GM12878 (cell line): ENCODE measurements at regions not wholly inside any gene's neighbourhood (a gene's known extent, or its start where the extent isn't known, plus 50 kb on each side); places are given as distances from the start of the nearest gene placed in this dataset.

Experiments
- ATAC-seq: fragments of 200-7000 bp; cut with Tn5 transposase; 3 replicates; pipeline ENCODE4 v1.9.1; 2020; ENCODE audit warnings: mild to moderate bottlenecking, moderate library complexity
- BruUV-seq: library from RNA; stranded (reverse); fragments of 400-500 nt; replicated peaks from 2 replicates; lab custom pipeline; 2021; lab: Mats Ljungman, UMichigan
- CTCF ChIA-PET: fragments of 300-600 bp; sonication (Branson Sonifier 250); formaldehyde crosslinking; extraction: SDS; loops from one replicate; lab custom pipeline; 2021; ENCODE audit warnings: inconsistent platforms; lab: Yijun Ruan, JAX
- POLR2A ChIA-PET: fragments of 350-600 bp; formaldehyde crosslinking; extraction: SDS; loops from one replicate; lab custom pipeline; 2021; ENCODE audit warnings: inconsistent platforms; lab: Charles Lee
- RAD21 ChIA-PET: fragments of 300-600 bp; sonication (Branson Sonifier 250); formaldehyde crosslinking; loops from one replicate; lab custom pipeline; 2023; ENCODE audit warnings: antibody characterized with exemption; ENCODE audit not compliant: unreplicated experiment; lab: Charles Lee
- SMC1A ChIA-PET: fragments of 300-600 bp; sonication (Branson Sonifier 250); formaldehyde crosslinking; loops from one replicate; lab custom pipeline; 2023; ENCODE audit not compliant: unreplicated experiment, uncharacterized antibody; lab: Charles Lee
- DNase-seq: peaks from one replicate; pipeline ENCODE4 v3.0.0-alpha.2; 2011; ENCODE audit warnings: low read depth, low spot score
- FAIRE-seq: peaks from 3 replicates; lab custom pipeline; 2011; peaks lifted over from hg19 to GRCh38; lab: Jason Lieb, UNC
- H2AFZ ChIP-seq: 2 replicates; pipeline ENCODE4 v1.6.0; 2011; ENCODE audit warnings: low read depth, low read length, control low read depth; ENCODE audit not compliant: control insufficient read depth
- H3K27ac ChIP-seq: 2 replicates; pipeline ENCODE4 v1.5.1; 2011; ENCODE audit warnings: control low read depth; ENCODE audit not compliant: control insufficient read depth, insufficient read depth
- H3K27me3 ChIP-seq, 2 experiments: replicated peaks in 1 of 2; 2 replicates each; pipeline versions ENCODE4 v1.6.0 to v1.6.1; 2011; ENCODE audit warnings: low read length in 1 of 2; ENCODE audit not compliant: control insufficient read depth in 2 of 2, insufficient read depth in 2 of 2
- H3K36me3 ChIP-seq, 2 experiments: 2 replicates each; pipeline ENCODE4 v1.5.1; 2011; ENCODE audit warnings: low read length in 1 of 2; ENCODE audit not compliant: control insufficient read depth in 2 of 2, insufficient read depth in 2 of 2
- H3K4me1 ChIP-seq: 2 replicates; pipeline ENCODE4 v1.6.1; 2011; ENCODE audit warnings: mild to moderate bottlenecking, low read length, moderate library complexity, mixed read lengths; ENCODE audit not compliant: control insufficient read depth, insufficient read depth
- H3K4me2 ChIP-seq: 2 replicates; pipeline ENCODE4 v1.6.0; 2011; ENCODE audit warnings: control low read depth; ENCODE audit not compliant: control insufficient read depth, insufficient read depth
- H3K4me3 ChIP-seq: fragments of 200-600 bp; sonication (generic); 2 replicates; pipeline ENCODE4 v1.5.1; 2016
- H3K79me2 ChIP-seq: 2 replicates; pipeline ENCODE4 v1.6.0; 2011; ENCODE audit warnings: low read length; ENCODE audit not compliant: control insufficient read depth, insufficient read depth
- H3K9ac ChIP-seq: 2 replicates; pipeline ENCODE4 v1.8.0; 2011; ENCODE audit warnings: low read length, control low read depth, mixed read lengths; ENCODE audit not compliant: control insufficient read depth, insufficient read depth
- H3K9me3 ChIP-seq: replicated peaks from 3 replicates; pipeline ENCODE4 v1.5.1; 2011; ENCODE audit warnings: mild to moderate bottlenecking, low read length; ENCODE audit not compliant: control insufficient read depth, insufficient read depth
- H4K20me1 ChIP-seq: 2 replicates; pipeline ENCODE4 v1.6.0; 2011; ENCODE audit not compliant: control insufficient read depth, insufficient read depth
- ATF2 ChIP-seq: IDR thresholded peaks from 2 replicates; pipeline ENCODE4 v1.6.1; 2012; ENCODE audit warnings: low read length, inconsistent platforms
- BRCA1 ChIP-seq: IDR thresholded peaks from 2 replicates; pipeline ENCODE4 v1.6.1; 2011; ENCODE audit warnings: low read depth, low read length, improper control_type of control experiment
- CBX3 ChIP-seq: fragments of 200-600 bp; sonication (generic); IDR thresholded peaks from 2 replicates; pipeline ENCODE4 v1.6.1; 2016; ENCODE audit warnings: low read depth, borderline replicate concordance
- EP300 ChIP-seq, 2 experiments: fragments of 150-350 bp in 1 of 2; IDR thresholded peaks; 2 replicates each; pipeline ENCODE4 v1.6.1; 2011 to 2012; ENCODE audit warnings: low read depth in 2 of 2, low read length in 2 of 2, borderline replicate concordance in 1 of 2, improper control_type of control experiment in 1 of 2, inconsistent platforms in 1 of 2; ENCODE audit not compliant: control insufficient read depth in 1 of 2
- GABPA ChIP-seq: IDR thresholded peaks from 2 replicates; pipeline ENCODE4 v1.6.1; 2014; ENCODE audit warnings: antibody characterized with exemption, low read depth, mild to moderate bottlenecking, inconsistent platforms
- IKZF2 ChIP-seq, 2 experiments: fragments of 450-650 bp; IDR thresholded peaks; 2 replicates each; pipeline ENCODE4 v1.6.1; 2017; ENCODE audit warnings: mild to moderate bottlenecking in 2 of 2, moderate library complexity in 2 of 2
- JUND ChIP-seq: IDR thresholded peaks from 2 replicates; pipeline ENCODE4 v1.6.1; 2012; ENCODE audit warnings: low read depth, mild to moderate bottlenecking, low read length, improper control_type of control experiment, moderate library complexity
- KAT2A ChIP-seq: conservative IDR thresholded peaks from 2 replicates; pipeline ENCODE4 v1.6.1; 2011; ENCODE audit warnings: low read depth, low read length; ENCODE audit not compliant: control insufficient read depth
- MLLT1 ChIP-seq: fragments of 450-650 bp; IDR thresholded peaks from 2 replicates; pipeline ENCODE4 v1.6.1; 2016; ENCODE audit warnings: mild to moderate bottlenecking
- POLR2A ChIP-seq: IDR thresholded peaks from 2 replicates; pipeline ENCODE4 v1.6.1; 2011; ENCODE audit warnings: low read depth, mild to moderate bottlenecking, low read length
- RB1 ChIP-seq: fragments of 450-650 bp; formaldehyde crosslinking; IDR thresholded peaks from 2 replicates; pipeline ENCODE4 v1.6.1; 2017; ENCODE audit warnings: mild to moderate bottlenecking, borderline replicate concordance
- RELA ChIP-seq: fragments of 450-650 bp; IDR thresholded peaks from 2 replicates; pipeline ENCODE4 v1.8.0; 2014; ENCODE audit warnings: borderline replicate concordance; ENCODE audit not compliant: partially characterized antibody
- SMAD1 ChIP-seq: fragments of 450-650 bp; IDR thresholded peaks from 2 replicates; pipeline ENCODE4 v1.6.1; 2018; ENCODE audit warnings: mild to moderate bottlenecking, low read depth; ENCODE audit not compliant: partially characterized antibody
- SREBF2 ChIP-seq: IDR thresholded peaks from 2 replicates; pipeline ENCODE4 v1.6.1; 2012; ENCODE audit warnings: mild to moderate bottlenecking, low read length
- SRF ChIP-seq, 2 experiments: IDR thresholded peaks; 2 replicates each; pipeline ENCODE4 v1.6.1; 2011; ENCODE audit warnings: low read depth in 2 of 2, low read length in 2 of 2, mild to moderate bottlenecking in 1 of 2, moderate library complexity in 1 of 2
- ZNF207 ChIP-seq: fragments of 450-650 bp; IDR thresholded peaks from 2 replicates; pipeline ENCODE4 v1.6.1; 2014; ENCODE audit warnings: antibody characterized with exemption, mild to moderate bottlenecking, borderline replicate concordance
- ZNF24 ChIP-seq: fragments of 450-650 bp; IDR thresholded peaks from 2 replicates; pipeline ENCODE4 v1.6.1; 2017; ENCODE audit warnings: antibody characterized with exemption, mild to moderate bottlenecking
- WGBS: methylation state at CpG from one replicate; pipeline ENCODE4 v1.1.6; 2016; ENCODE audit warnings: low lambda C conversion rate; ENCODE audit not compliant: insufficient replicate concordance, insufficient coverage; ENCODE audit errors: missing lambda C conversion rate; 5-methylcytosine and 5-hydroxymethylcytosine counted together
- in situ Hi-C: fragments of 300-500 bp; cut with MboI; formaldehyde crosslinking; loops from 9 replicates; pipeline ENCODE4 v1.14.3; 2018; ENCODE audit warnings: mixed read lengths
- intact Hi-C: fragments of 100-400 bp; cut with micrococcal nuclease; formaldehyde crosslinking; loops from one replicate; pipeline ENCODE4 v1.14.2; 2022; ENCODE audit not compliant: unreplicated experiment

GRCh38 chr17:27982688-27983087, 59.8 kb upstream of the NLK start:
- Histone ChIP-seq H3K36me3 (no peaks in the 10 kb centered on the region), H4K20me1 (no peaks in the 10 kb centered on the region), H3K27ac (no peak overlapping the region), H3K9me3 (no peaks in the 10 kb centered on the region), H3K4me3 (no peak overlapping the region), H3K4me2 (no peak overlapping the region), H3K9ac (no peak overlapping the region), H3K4me1 (peaks cover 16% of the 10 kb centered on the region), H3K27me3 (no peaks in the 10 kb centered on the region; a peak in 1 of 4 replicates), H2AFZ (no peak overlapping the region), H3K79me2 (no peaks in the 10 kb centered on the region)
- ChIA-PET CTCF (interaction anchor here (0.9 to 1.3 kb wide), 4 partner anchors 8 to 175 kb away, joined by 3 to 5 read pairs (median 3); no protein-coding TSS in a partner anchor), RAD21 (interaction anchor here (0.7 to 1.7 kb wide), 3 partner anchors 39 to 328 kb away, joined by 3 read pairs; no protein-coding TSS in a partner anchor), POLR2A (no interaction called here), SMC1A (interaction anchor here (0.7 to 1.6 kb wide), 6 partner anchors 10 to 205 kb away, joined by 3 to 4 read pairs (median 4); no protein-coding TSS in a partner anchor)
- ATAC-seq, result no peak
- in situ Hi-C loops, result no loop called here
- intact Hi-C loops, result no loop called here
- FAIRE-seq, result no peak
- TF ChIP-seq RB1 (no peak), CBX3 (no peak), KAT2A (no peak), POLR2A (no peak), ZNF24 (no peak), GABPA (no peak)
- no peak for DNase-seq
- 70% methylated on average over 2 of the region's 2 CpGs for WGBS
- no TSS peak for BruUV-seq

- Histone ChIP-seq H3K27me3 (no peaks in the 10 kb centered on the region; a peak in 1 of 4 replicates), H3K4me3 (no peak overlapping the region), H3K9me3 (no peaks in the 10 kb centered on the region), H3K79me2 (no peaks in the 10 kb centered on the region), H3K27ac (no peak overlapping the region), H2AFZ (no peak overlapping the region), H3K9ac (no peak overlapping the region), H3K4me2 (no peak overlapping the region), H4K20me1 (no peaks in the 10 kb centered on the region), H3K4me1 (peaks cover 14% of the 10 kb centered on the region), H3K36me3 (no peaks in the 10 kb centered on the region)
- FAIRE-seq (no peak), DNase-seq (no peak), ATAC-seq (no peak)
- ChIA-PET CTCF (no interaction called here), POLR2A (no interaction called here), SMC1A (interaction anchor here (0.6 kb wide), 1 partner anchor 105 kb away, joined by 3 read pairs; no protein-coding TSS in a partner anchor), RAD21 (interaction anchor here (0.6 to 1.7 kb wide), 2 partner anchors 75 to 257 kb away, joined by 3 read pairs; no protein-coding TSS in a partner anchor)
- in situ Hi-C loops (no loop called here), intact Hi-C loops (no loop called here)
- 84% methylated on average over 1 of the region's 1 CpG for WGBS
- no TSS peak for BruUV-seq
- TF ChIP-seq SMAD1 (no peak), EP300 (IDR thresholded peaks at IDR 0.05; ENCODE audit: borderline replicate concordance in 1 of 2, control insufficient read depth in 1 of 2, low read depth in 2 of 2, low read length in 2 of 2) (no peak), ATF2 (no peak), SREBF2 (no peak), ZNF207 (no peak), BRCA1 (no peak), IKZF2 (IDR thresholded peaks at IDR 0.05) (no peak), JUND (no peak), RELA (no peak), MLLT1 (no peak), SRF (IDR thresholded peaks at IDR 0.05; ENCODE audit: low read depth in 2 of 2, low read length in 2 of 2) (no peak)
Observed at GRCh38 chr17:27983853-27984252, 58.6 kb upstream of the NLK start.
